ACC112 (cell line): ENCODE measurements at regions not wholly inside any gene's neighbourhood (a gene's known extent, or its start where the extent isn't known, plus 50 kb on each side); places are given as distances from the start of the nearest gene placed in this dataset.
"Not testable (repeated sequence)": the region's sequence is repeated elsewhere in the genome, so short reads cannot be mapped to it uniquely, and the experiment has no call there.

Source experiments
- H2AFZ ChIP-seq: fragments of 200-600 bp; sonication (generic); one replicate; pipeline ENCODE4 v1.6.0; 2017; ENCODE audit warnings: antibody characterized with exemption, low read length; ENCODE audit not compliant: unreplicated experiment
- H3K27ac ChIP-seq: fragments of 200-600 bp; sonication (generic); 2 replicates; pipeline ENCODE4 v1.5.1; 2014; ENCODE audit warnings: low read depth, mild to moderate bottlenecking, antibody characterized with exemption, low read length, moderate library complexity
- H3K27me3 ChIP-seq: fragments of 200-600 bp; sonication (generic); 2 replicates; pipeline ENCODE4 v1.6.1; 2014; ENCODE audit warnings: mild to moderate bottlenecking, antibody characterized with exemption, low read length, moderate library complexity, mixed read lengths; ENCODE audit not compliant: insufficient read depth
- H3K36me3 ChIP-seq: fragments of 200-600 bp; sonication (generic); 2 replicates; pipeline ENCODE4 v1.6.1; 2016; ENCODE audit warnings: mild to moderate bottlenecking, antibody characterized with exemption, low read length, moderate library complexity, mixed read lengths; ENCODE audit not compliant: insufficient read depth
- H3K4me1 ChIP-seq: fragments of 200-600 bp; sonication (generic); one replicate; pipeline ENCODE4 v1.6.1; 2016; ENCODE audit warnings: low read length, mixed read lengths; ENCODE audit not compliant: insufficient read depth, unreplicated experiment, control insufficient read depth
- H3K4me3 ChIP-seq: fragments of 200-600 bp; sonication (generic); 2 replicates; pipeline ENCODE4 v1.5.1; 2014; ENCODE audit warnings: mild to moderate bottlenecking, low read depth, low read length
- H3K79me2 ChIP-seq: fragments of 200-600 bp; sonication (generic); one replicate; pipeline ENCODE4 v1.6.0; 2016; ENCODE audit warnings: low read length; ENCODE audit not compliant: control insufficient read depth, unreplicated experiment, insufficient read depth

DNA sequence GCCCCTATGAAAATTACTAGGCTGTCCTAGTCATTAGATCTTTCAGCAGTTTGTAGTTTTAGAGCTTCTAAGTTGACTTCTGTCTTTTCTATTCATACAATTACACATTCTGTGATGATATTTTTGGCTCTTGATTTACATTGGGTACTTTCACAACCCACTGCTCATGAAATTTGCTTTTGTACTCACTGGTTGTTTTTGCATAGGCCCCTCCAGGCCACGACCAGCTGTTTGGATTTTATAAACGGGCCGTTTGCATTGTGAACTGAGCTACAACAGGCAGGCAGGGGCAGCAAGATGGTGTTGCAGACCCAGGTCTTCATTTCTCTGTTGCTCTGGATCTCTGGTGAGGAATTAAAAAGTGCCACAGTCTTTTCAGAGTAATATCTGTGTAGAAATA is 193.8 kb downstream of the RPIA start:
- H3K4me1 ChIP-seq = no peaks in the 10 kb centered on the region
- no peak overlapping the region for H2AFZ ChIP-seq
- H3K36me3 ChIP-seq = no peaks in the 10 kb centered on the region
- H3K79me2 ChIP-seq = no peaks in the 10 kb centered on the region
- peaks cover 59% of the 10 kb centered on the region for H3K27me3 ChIP-seq
- H3K27ac ChIP-seq = no peak overlapping the region
- no peak overlapping the region for H3K4me3 ChIP-seq

DNA sequence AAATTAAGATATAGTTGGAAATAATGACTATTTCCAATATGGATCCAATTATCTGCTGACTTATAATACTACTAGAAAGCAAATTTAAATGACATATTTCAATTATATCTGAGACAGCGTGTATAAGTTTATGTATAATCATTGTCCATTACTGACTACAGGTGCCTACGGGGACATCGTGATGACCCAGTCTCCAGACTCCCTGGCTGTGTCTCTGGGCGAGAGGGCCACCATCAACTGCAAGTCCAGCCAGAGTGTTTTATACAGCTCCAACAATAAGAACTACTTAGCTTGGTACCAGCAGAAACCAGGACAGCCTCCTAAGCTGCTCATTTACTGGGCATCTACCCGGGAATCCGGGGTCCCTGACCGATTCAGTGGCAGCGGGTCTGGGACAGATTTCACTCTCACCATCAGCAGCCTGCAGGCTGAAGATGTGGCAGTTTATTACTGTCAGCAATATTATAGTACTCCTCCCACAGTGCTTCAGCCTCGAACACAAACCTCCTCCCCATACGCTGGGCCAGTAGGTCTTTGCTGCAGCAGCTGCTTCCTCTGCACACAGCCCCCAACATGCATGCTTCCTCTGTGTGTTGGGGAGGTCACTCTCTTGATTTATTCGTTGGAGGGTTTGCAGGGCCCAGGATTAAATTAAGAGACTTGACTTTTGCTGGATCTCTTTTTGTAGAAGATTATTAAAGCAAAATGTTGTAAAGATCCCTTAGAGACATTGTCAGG is 194.4 kb downstream of the RPIA start:
- Histone ChIP-seq H2AFZ (no peak overlapping the region), H3K4me1 (no peaks in the 10 kb centered on the region), H3K27me3 (peaks cover 55% of the 10 kb centered on the region), H3K36me3 (no peaks in the 10 kb centered on the region), H3K4me3 (no peak overlapping the region), H3K27ac (no peak overlapping the region), H3K79me2 (no peaks in the 10 kb centered on the region)

DNA sequence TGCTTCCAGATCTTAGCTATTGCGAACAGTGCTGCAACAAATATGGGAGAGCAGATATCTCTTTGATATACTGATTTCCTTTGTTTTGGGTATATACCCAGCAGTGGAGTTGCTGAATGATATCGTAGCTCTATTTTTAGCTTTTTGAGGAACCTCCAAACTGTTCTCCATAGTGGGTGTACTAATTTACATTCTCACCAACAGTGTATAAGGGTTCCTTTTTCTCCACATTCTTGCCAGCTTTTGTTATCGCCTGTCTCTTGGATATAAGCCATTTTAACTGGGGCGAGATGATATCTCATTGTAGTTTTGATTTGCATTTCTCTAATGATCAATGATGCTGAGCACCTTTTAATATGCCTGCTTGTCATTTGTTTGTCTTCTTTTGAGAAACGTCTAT is 196.0 kb downstream of the RPIA start:
- not testable (repeated sequence) for H3K36me3 ChIP-seq, H3K4me1 ChIP-seq, H3K79me2 ChIP-seq, H2AFZ ChIP-seq, H3K27ac ChIP-seq, H3K4me3 ChIP-seq
- peaks cover 45% of the 10 kb centered on the region for H3K27me3 ChIP-seq

GRCh38 chr2:88892207-88892606 is 200.7 kb downstream of the RPIA start:
- Histone ChIP-seq H3K27me3 (peaks cover 40% of the 10 kb centered on the region), H2AFZ (no peak overlapping the region), H3K4me1 (no peaks in the 10 kb centered on the region), H3K79me2 (no peaks in the 10 kb centered on the region), H3K27ac (no peak overlapping the region), H3K4me3 (no peak overlapping the region), H3K36me3 (no peaks in the 10 kb centered on the region)

- peaks cover 43% of the 10 kb centered on the region for H3K27me3 ChIP-seq
- no peak overlapping the region for H2AFZ ChIP-seq
- H3K27ac ChIP-seq = no peak overlapping the region
- no peaks in the 10 kb centered on the region for H3K4me1 ChIP-seq
- H3K4me3 ChIP-seq = no peak overlapping the region
- no peaks in the 10 kb centered on the region for H3K79me2 ChIP-seq
- H3K36me3 ChIP-seq = no peaks in the 10 kb centered on the region
These were observed 201.3 kb downstream of the RPIA start for GRCh38 chr2:88892788-88893187.

DNA sequence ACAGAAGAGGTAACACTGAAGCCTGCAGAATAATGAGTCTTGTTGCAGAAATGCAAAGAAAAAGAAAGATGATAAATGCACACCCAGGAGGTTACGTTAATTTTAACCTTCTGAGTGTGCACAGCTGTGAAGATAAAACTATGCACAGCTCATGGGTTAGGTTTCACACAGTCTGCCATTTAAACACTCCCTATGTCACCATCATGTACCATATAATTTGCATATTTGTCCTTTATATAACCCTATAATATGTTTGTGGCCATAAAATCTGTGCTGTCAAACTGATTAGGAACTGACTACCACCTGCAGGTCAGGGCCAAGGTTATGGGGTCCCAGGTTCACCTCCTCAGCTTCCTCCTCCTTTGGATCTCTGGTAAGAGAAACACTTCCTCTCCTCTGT is 205.5 kb downstream of the RPIA start:
- Histone ChIP-seq H3K79me2 (no peaks in the 10 kb centered on the region), H3K4me3 (no peak overlapping the region), H3K27me3 (peaks cover 74% of the 10 kb centered on the region), H3K36me3 (no peaks in the 10 kb centered on the region), H2AFZ (no peak overlapping the region), H3K4me1 (no peaks in the 10 kb centered on the region), H3K27ac (no peak overlapping the region)

- Histone ChIP-seq H2AFZ (no peak overlapping the region), H3K27ac (no peak overlapping the region), H3K79me2 (no peaks in the 10 kb centered on the region), H3K36me3 (no peaks in the 10 kb centered on the region), H3K27me3 (peaks cover 75% of the 10 kb centered on the region), H3K4me1 (no peaks in the 10 kb centered on the region), H3K4me3 (no peak overlapping the region)
These were observed 206.2 kb downstream of the RPIA start for GRCh38 chr2:88897715-88898114.

DNA sequence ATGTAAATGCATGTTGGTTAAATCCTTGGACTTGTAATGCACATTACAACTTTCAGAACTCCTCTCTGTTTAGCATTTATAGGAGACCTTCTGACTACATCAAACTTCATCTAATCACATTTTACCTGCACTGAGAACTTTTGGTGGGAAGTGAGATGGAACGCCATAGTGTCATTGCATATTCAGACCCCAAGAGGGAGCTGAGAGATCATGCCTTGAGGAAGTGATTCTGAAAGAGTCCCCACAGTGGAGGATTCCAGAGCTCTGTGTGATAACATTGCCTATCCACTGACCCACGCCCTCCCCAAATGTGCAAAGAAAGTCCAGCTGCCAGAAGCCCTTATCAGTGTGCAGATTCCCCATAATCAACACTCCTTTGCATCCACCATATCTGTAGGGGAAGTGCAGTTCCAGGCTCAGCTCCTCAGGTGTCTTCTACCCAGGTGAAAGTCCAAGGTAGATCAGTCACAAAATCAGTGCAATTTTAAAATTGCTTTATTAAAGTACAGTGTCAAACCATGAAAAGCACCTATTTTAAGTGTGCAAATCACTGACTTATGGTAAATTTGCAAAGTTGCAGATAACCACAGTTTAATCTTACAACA is 212.4 kb downstream of the RPIA start:
- H3K27me3 ChIP-seq = peaks cover 65% of the 10 kb centered on the region
- H3K79me2 ChIP-seq = no peaks in the 10 kb centered on the region
- no peak overlapping the region for H3K27ac ChIP-seq
- no peaks in the 10 kb centered on the region for H3K4me1 ChIP-seq
- no peak overlapping the region for H2AFZ ChIP-seq
- no peak overlapping the region for H3K4me3 ChIP-seq
- H3K36me3 ChIP-seq = no peaks in the 10 kb centered on the region

- no peaks in the 10 kb centered on the region for H3K4me1 ChIP-seq
- H2AFZ ChIP-seq = no peak overlapping the region
- H3K36me3 ChIP-seq = no peaks in the 10 kb centered on the region
- H3K79me2 ChIP-seq = no peaks in the 10 kb centered on the region
- H3K4me3 ChIP-seq = no peak overlapping the region
- no peak overlapping the region for H3K27ac ChIP-seq
- peaks cover 52% of the 10 kb centered on the region for H3K27me3 ChIP-seq
These were observed 221.8 kb downstream of the RPIA start for GRCh38 chr2:88913280-88913679.

DNA sequence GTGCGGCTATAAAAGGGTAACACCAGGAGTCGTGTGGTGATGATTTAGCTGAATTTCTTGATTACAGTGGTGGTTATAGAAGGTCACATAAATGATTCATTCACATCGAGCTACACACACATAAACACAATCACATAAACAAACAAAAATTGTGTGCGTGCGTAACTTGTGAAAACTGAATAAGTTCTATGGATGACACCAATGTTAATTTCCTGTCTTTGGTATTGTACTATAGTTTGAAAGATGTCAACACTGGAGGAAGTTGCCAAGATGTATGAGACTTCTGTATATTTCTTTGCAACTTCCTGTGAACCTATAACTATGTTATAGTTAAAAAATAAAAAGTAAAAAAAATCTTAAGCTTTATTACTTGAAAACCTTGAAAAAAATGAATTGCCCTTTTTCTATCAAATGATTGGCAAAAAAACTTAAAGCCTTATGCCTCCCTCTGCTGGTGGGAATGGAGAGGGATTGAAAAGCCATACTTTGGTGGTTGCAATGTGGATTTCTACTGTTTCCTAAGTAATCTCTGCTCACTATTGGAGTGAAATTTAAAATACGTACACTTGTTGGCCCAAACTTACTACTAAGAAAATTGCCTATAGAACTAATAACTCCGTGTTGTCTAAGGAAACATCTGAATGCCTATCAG is 227.7 kb downstream of the RPIA start:
- H3K4me3 ChIP-seq = no peak overlapping the region

GRCh38 chr2:88920399-88920798 is 228.9 kb downstream of the RPIA start:
- not testable (repeated sequence) for H3K4me3 ChIP-seq, H3K27ac ChIP-seq, H3K4me1 ChIP-seq, H3K79me2 ChIP-seq, H3K36me3 ChIP-seq, H2AFZ ChIP-seq
- H3K27me3 ChIP-seq = peaks cover 48% of the 10 kb centered on the region

More for the DNA sequence above, 227.7 kb downstream of the RPIA start:
- Histone ChIP-seq H3K79me2 (no peaks in the 10 kb centered on the region), H2AFZ (no peak overlapping the region), H3K36me3 (no peaks in the 10 kb centered on the region), H3K27ac (no peak overlapping the region), H3K27me3 (peaks cover 51% of the 10 kb centered on the region), H3K4me1 (no peaks in the 10 kb centered on the region)
